Lung (tissue), 11 donors: ENCODE measurements at regions not wholly inside any gene's neighbourhood (a gene's known extent, or its start where the extent isn't known, plus 50 kb on each side); places are given as distances from the start of the nearest gene placed in this dataset.
A peak's percentile ranks its signal among the peaks of the same experiment; 100 is the strongest.

Experiments used
- ATAC-seq: fragments of 200-7000 bp; cut with Tn5 transposase; one replicate; pipeline ENCODE4 v1.9.1; 2020; ENCODE audit warnings: moderate number of reproducible peaks; ENCODE audit not compliant: insufficient read depth, low FRiP score
- DNase-seq, 3 donors: peaks; one replicate each; pipeline ENCODE4 v3.0.0-alpha.2; 2013 to 2017
- H3K27ac ChIP-seq, 2 donors: one replicate each; pipeline ENCODE4 v1.5.1; 2013; ENCODE audit warnings: mild to moderate bottlenecking in 2 of 2, moderate library complexity in 2 of 2, control low read depth in 1 of 2, inconsistent platforms in 1 of 2, low read depth in 1 of 2, low read length in 1 of 2
- H3K27me3 ChIP-seq, 3 donors: one replicate each; pipeline ENCODE4 v1.5.1; 2013; ENCODE audit warnings: low read length in 2 of 3; ENCODE audit not compliant: control insufficient read depth in 3 of 3, insufficient read depth in 3 of 3
- H3K36me3 ChIP-seq, 4 donors: one replicate each; pipeline ENCODE4 v1.5.1; 2013; ENCODE audit warnings: low read length in 4 of 4, mild to moderate bottlenecking in 1 of 4, moderate library complexity in 1 of 4; ENCODE audit not compliant: control insufficient read depth in 4 of 4, insufficient read depth in 4 of 4
- H3K4me1 ChIP-seq, 5 donors: one replicate each; pipeline ENCODE4 v1.5.1; 2013; ENCODE audit warnings: low read length in 5 of 5, mild to moderate bottlenecking in 2 of 5, moderate library complexity in 1 of 5; ENCODE audit not compliant: control insufficient read depth in 5 of 5, insufficient read depth in 5 of 5
- H3K4me3 ChIP-seq: one replicate; pipeline ENCODE4 v1.5.1; 2013; ENCODE audit warnings: mild to moderate bottlenecking, control low read depth, moderate library complexity
- H3K9ac ChIP-seq, 2 donors: one replicate each; pipeline ENCODE4 v1.5.1; 2013; ENCODE audit warnings: low read length in 2 of 2, control low read depth in 1 of 2; ENCODE audit not compliant: insufficient read depth in 1 of 2
- H3K9me3 ChIP-seq, 4 donors: one replicate each; pipeline ENCODE4 v1.5.1; 2013; ENCODE audit warnings: low read length in 3 of 4, mild to moderate bottlenecking in 1 of 4, moderate library complexity in 1 of 4; ENCODE audit not compliant: control insufficient read depth in 4 of 4, insufficient read depth in 3 of 4
- CTCF ChIP-seq: IDR thresholded peaks from 2 replicates; pipeline ENCODE4 v1.5.1; 2012; ENCODE audit warnings: mild to moderate bottlenecking; ENCODE audit errors: control extremely low read depth, extremely low read depth
- WGBS, 2 donors: extraction: QIAGEN DNeasy Blood & Tissue Kit; methylation state at CpG; one replicate each; pipeline ENCODE4 v1.1.7; 2013; 5-methylcytosine and 5-hydroxymethylcytosine counted together
- donor health status: control.
- donor health status: control.
- donor health status: Bipolar disorder and iron deficiency.
- donor health status: healthy.
- donor health status: DM: yes; HTN: yes; CAD: no.

- Histone ChIP-seq H3K9ac (no peak overlapping the region), H3K27me3 (no peaks in the 10 kb centered on the region), H3K9me3 (peaks cover 0 to 7% (median 4%) of the 10 kb centered on the region in 4 donors), H3K4me1 (peaks cover 0 to 14% (median 0%) of the 10 kb centered on the region in 5 donors), H3K4me3 (no peak overlapping the region), H3K36me3 (no peaks in the 10 kb centered on the region), H3K27ac (no peak overlapping the region)
- DNase-seq: peak; percentile 55 to 59 (median 58)
- ATAC-seq: no peak
- TF ChIP-seq CTCF: no peak
- 50 to 65% methylated on average over 12 of the region's 12 CpGs for WGBS, 2 donors
Observed at GRCh38 chr5:173557123-173557903, 59.1 kb downstream of the BOD1 start.

- Histone ChIP-seq H3K9ac (no peak overlapping the region), H3K27me3 (peaks cover 0 to 2% (median 0%) of the 10 kb centered on the region in 3 donors), H3K9me3 (peaks cover 0 to 7% (median 4%) of the 10 kb centered on the region in 4 donors), H3K4me3 (no peak overlapping the region), H3K27ac (no peak overlapping the region), H3K4me1 (peaks cover 0 to 14% (median 0%) of the 10 kb centered on the region in 5 donors), H3K36me3 (no peaks in the 10 kb centered on the region)
- 78 to 82% methylated on average over 8 of the region's 8 CpGs for WGBS, 2 donors
- TF ChIP-seq CTCF: no peak
- no peak for ATAC-seq
- DNase-seq: peak in 1 of 3 donors; percentile 8
Observed at GRCh38 chr5:173556142-173557028, 60.1 kb downstream of the BOD1 start.

GRCh38 chr5:173554989-173555705 lies 61.3 kb downstream of the BOD1 start:
- H3K4me1 ChIP-seq: peaks cover 0 to 14% (median 0%) of the 10 kb centered on the region in 5 donors
- no peak for ATAC-seq
- 81 to 83% methylated on average over 30 of the region's 30 CpGs for WGBS, 2 donors
- no peak overlapping the region for H3K27ac ChIP-seq
- no peak for DNase-seq
- no peak overlapping the region for H3K9ac ChIP-seq
- peaks cover 0 to 2% (median 0%) of the 10 kb centered on the region in 3 donors for H3K27me3 ChIP-seq
- H3K9me3 ChIP-seq: peaks cover 0 to 5% (median 3%) of the 10 kb centered on the region in 4 donors
- H3K36me3 ChIP-seq: no peaks in the 10 kb centered on the region
- no peak for TF ChIP-seq CTCF
- H3K4me3 ChIP-seq: no peak overlapping the region
